Fibroblast of skin of right quadriceps (primary cell): ENCODE measurements at regions not wholly inside any gene's neighbourhood (a gene's known extent, or its start where the extent isn't known, plus 50 kb on each side); places are given as distances from the start of the nearest gene placed in this dataset.
"Not testable (repeated sequence)": the region's sequence is repeated elsewhere in the genome, so short reads cannot be mapped to it uniquely, and the experiment has no call there.

Experiments
- DNase-seq: peaks from one replicate; pipeline ENCODE4 v3.0.0-alpha.2; 2013

DNA sequence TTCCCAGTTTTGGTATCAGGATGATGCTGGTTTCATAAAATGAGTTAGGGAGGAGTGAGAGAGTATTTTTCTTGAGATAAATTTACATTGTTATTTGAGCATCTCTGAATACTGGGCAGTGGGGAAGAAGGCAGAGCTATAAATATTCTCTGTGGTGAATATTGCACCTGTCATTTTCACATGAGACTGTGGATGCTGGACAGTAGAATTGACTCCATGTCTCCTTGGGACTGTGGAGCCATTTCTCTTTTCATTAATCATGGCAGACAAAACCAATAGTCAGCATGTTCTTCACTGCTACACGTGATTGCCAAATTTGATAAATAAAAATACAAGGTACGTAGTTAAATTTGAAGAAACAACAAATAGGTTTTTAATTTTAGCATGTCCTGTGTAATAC is 81.2 kb upstream of the PHACTR1 start:
- DNase-seq, result no peak

DNA sequence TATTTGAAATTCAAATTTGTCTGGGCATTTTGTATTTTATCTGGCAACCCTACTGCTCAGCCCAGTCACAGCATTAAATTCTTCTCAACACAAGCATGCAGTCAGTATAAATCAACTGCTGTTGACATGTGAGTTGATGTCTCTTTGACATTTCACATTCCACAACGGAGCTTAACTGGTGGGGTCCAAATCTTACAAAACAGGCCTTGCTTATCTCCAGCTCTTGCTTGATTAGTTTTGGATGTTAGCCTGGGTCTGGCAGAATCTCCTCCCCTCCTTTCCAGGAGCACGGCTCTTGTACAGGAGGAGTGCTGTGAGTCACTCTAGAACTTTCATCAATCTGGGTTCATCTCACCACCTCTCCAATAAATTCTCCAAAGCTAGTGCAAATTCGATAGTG is 80.8 kb upstream of the PHACTR1 start:
- DNase-seq, result peak; percentile 75

DNA sequence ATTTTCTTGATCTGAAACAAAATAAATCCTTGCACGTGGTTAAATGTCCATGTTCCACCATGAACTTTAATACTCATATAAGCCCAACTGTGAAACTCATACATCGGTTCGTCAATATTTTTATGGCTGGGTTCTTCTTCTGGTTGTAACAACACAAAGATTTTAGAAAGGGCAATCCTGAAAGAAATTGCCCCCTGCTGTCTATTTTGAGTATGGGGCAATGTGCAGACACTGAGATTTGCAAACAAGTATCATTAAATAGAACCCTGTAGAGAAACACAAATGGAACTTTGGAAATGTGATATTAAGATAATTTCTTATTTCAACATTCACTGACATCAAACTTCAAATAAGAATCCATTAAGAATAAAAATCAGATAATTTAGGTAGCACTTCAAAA is 80.2 kb upstream of the PHACTR1 start:
- DNase-seq, result peak; percentile 2

DNA sequence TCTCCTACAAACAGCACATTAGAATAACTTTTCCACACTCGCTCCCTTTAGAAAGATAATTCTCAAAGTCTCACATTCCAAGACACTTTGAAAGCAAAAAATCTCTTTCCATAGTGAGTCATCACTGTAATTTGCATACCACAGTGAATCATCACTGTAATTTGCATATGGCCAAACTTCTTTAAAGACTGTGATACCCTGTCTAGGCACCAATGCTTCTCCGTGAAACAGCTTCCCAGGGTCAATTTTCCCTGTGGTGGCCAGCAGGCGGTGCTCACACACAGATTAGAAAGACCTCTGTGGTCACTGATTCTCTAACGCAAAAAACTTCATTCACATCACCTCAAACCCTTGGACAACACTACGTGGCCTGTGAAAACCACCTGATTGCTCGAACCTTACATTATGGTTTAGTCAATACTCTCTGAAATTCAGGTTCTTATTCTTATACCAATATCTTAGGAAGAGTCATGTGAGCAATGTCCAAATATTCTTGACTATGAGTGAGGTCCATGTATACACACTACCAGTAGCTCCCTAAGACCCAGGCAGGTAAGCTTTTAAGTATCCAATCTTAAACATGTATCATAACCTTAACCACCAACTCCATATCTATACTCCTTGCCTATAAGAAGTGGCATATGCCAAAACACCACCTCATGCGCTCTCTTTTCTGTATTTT is 78.5 kb upstream of the PHACTR1 start:
- peak; percentile 90 for DNase-seq

DNA sequence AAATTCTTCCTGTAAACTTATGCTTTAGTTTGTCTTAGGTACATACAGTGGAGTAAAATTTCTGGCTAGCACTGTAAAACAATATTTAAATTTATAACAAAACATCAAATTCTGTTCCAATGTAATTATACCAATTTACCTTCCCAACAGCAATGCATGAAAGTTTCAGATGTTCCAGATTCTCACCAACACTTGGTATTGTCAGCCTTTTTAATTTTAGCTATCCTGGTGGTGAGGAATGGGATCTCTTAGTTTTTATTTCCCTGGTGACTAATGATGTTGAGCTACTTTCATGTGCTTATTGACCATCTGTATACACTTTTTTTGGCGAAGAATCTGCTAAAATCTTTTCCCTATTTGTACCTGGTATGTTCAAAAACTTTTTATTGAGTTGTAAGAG is 76.1 kb upstream of the PHACTR1 start:
- DNase-seq, result no peak

DNA sequence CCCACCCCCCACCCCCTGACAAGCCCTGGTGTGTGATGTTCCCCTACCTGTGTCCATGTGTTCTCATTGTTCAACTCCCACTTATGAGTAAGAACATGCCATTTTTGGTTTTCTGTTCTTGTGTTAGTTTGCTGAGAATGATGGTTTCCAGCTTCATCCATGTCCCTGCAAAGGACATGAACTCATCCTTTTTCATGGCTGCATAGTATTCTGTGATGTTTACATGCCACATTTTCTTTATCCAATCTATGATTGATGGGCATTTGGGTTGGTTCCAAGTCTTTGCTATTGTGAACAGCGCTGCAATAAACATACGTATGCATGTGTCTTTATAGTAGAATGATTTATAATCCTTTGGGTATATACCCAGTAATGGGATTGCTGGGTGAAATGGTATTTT is 74.8 kb upstream of the PHACTR1 start:
- not testable (repeated sequence) for DNase-seq

DNA sequence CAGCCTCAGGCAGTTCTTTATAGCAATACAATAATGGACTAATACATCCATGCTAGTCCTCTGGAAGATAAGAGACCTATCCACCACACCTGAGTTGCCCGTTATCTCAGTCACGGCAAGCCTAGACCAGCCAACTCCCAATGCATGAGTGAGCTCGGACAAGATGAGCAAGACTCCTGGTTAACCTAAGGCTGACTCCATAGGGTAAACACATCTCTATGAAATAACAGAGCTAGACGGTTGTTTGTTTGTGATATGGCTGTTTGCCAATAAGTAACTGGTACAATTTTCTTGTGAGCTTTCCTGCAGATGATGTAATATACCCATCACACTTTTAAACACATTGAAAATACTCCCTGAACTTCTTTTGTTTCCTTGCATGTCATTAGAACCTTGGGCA is 70.6 kb upstream of the PHACTR1 start:
- DNase-seq, result no peak

DNA sequence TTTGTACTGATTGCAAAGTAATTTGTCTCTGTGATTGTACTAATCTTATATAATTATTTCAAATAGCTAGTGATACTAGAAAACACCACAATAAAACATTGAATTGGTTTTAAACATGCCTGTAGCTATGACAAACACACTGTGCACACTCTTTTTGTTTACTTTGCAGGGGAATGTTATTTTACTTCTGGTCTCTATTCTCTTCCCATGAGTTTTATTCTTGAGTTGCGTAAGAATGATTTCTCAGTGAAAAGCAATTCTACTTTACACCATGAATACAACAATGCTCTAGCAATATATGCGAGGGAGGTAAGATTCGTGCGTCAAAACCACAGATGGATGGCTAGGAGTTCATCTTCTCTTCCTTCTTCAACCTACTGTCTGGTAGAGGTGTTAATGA is 68.4 kb upstream of the PHACTR1 start:
- DNase-seq, result no peak

DNA sequence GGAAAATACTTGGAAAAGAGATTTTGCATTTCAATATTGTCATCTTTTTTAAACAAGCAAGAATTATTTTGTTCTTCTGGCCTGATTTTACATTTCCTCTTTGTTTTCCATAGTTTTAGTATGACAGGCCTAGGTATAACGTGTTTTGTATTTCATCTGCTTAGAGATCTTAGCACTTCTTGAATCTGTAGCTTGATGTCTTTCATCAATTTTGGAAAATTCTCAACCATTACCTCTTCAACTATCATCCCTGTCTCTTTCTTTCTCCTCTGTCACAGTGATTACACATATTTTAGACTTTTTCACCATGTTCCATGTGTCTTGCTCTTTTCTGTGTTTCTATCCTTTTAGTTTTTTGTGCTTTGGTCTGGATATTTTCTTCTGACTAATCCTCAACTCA is 67.2 kb upstream of the PHACTR1 start:
- no peak for DNase-seq

DNA sequence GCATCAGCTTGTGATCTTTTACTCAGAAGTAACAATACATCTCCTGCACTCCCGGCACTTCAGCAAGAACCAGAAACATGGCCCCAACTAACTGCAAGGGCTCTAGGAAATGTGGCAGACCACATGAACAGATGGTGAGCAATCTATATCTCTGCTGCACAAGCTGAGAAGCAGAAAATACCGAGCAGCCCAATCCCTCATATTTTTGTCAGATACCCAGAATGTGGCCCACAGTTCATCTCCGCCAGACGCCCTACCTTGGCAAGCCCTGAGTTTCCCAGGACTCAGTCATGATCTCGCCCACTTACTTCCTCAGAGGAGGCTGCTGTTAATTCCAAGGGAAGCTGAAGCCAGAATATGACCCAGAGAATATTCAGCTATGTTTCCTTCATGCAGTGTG is 63.1 kb upstream of the PHACTR1 start:
- peak; percentile 5 for DNase-seq

DNA sequence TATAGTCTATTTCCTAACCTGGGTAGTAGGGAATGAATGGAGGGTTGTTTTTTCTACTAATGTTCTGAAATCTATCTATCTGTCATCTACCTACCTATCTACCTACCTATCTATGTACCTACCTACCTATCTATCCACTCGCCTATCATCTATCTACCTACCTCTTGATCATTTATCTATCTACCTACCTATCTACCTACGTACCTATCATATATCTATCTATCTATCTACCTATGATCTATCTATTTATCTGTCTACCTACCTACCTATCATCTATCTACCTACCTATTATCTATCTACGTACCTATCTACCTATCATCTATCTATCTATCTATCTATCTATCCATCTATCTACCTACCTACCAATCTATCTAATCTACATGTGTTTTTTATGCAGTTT is 62.5 kb upstream of the PHACTR1 start:
- DNase-seq, result no peak

DNA sequence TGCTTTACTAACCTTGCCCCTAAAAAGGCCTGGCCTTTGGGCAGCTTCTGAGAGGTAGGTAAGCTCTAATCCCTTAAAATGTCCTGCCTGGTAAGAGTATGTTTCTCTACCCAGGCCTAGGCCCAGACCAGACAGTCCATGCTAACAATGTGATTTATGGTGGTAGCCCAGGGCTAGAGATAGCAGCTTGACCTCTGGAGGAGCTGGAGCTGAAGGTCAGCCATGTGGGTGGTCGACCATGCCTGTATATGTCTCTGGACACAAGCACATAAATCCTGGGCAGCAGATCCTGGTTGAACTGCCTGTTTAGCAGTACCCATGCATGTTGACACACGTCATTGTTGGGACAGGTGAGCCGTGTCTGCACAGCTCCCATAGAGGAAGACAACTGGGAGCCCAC is 62.1 kb upstream of the PHACTR1 start:
- no peak for DNase-seq

DNA sequence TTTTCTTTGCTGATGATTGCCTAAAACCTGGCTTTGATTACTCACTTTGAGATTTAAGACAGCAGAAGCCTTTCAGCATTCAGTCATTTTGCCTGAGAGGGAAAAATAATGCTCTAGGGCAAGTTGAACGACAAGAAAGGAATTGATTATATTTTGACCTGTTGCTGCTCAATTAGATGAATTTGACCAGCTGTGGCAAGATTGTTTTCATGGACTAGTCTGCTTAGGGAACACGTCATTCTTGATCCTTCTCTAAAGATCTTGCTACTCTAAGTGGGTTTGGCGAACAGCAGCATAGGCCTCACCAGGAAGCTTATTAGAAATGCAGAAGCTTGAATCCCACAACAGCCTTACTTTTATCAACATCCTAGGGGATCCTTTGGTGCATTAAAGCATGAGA is 59.7 kb upstream of the PHACTR1 start:
- peak; percentile 19 for DNase-seq

DNA sequence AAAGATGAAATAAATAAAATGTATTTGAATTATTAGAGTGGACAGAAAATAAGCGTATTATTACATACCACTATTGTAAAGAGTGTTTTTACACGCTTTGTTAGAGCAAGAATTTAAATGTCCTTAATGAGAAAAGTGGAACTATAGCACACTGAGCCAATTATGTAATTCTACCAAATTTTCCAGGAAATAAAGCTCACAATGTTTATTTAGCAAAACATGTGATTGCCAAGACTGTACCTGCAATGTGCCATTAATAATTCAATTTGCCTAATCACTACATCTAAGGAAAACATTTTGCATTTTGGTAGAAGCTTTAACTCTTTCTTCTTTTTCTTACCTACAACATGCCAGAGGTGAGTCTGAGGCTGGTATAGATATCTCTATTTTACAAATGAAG is 58.7 kb upstream of the PHACTR1 start:
- no peak for DNase-seq

DNA sequence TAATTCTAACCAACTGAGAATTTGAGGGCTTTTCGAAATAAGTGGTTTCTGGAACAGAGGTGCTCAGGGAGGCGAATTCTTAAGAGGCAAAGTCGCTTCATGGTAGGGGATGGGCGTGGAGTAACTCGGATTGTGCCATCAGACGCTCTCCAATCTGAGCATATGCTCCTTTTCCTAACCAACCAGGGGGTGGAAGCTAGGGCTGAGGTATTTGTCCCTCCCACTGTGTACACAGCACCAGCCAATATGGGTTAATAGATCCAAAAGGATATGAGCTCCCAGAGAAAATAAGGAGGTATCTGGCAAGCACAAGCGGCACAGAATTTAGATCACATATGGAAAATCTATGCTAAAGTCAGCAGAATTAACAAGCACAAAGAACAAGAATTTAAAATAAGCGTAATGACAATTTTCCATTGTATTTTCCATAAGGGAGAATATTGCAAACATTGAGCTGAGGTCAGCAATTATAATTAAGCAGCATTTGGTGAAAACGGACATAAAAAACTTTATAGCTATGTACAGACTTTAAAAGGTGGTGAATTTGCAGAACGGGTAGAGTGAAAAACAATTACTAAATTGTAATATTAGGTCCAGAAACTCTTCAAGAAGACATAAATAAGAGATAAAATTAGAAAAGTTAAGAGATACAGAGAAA is 55.0 kb upstream of the PHACTR1 start:
- DNase-seq, result no peak
